Hematopoietic multipotent progenitor cell (in vitro differentiated cells): ENCODE measurements at regions not wholly inside any gene's neighbourhood (a gene's known extent, or its start where the extent isn't known, plus 50 kb on each side); places are given as distances from the start of the nearest gene placed in this dataset.

Source experiments
- DNase-seq, 3 donors: peaks; one replicate each; pipeline ENCODE4 v3.0.0-alpha.2; 2011 to 2015; ENCODE audit warnings: low read depth in 2 of 3, low spot score in 2 of 3

DNA sequence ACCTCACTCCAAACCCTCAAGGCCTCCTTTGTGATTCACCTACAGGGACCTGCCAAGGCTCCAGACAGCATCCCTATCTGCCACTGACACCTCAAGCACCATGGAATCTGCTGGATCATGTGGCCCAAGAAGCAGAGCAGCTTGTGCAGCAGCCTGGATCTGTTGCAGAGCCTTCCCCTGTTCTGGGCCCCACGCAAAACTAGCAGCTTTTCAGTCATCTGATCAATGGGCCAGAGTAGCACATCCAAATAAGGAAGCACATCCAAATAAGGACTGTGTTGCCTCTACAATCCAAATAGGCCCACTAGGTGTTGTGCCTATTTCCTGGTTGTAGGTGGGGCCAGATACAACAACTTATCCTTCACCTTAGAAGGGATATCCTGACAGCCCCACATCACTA lies 97.1 kb upstream of the GNAO1 start:
- DNase-seq, result no peak

DNA sequence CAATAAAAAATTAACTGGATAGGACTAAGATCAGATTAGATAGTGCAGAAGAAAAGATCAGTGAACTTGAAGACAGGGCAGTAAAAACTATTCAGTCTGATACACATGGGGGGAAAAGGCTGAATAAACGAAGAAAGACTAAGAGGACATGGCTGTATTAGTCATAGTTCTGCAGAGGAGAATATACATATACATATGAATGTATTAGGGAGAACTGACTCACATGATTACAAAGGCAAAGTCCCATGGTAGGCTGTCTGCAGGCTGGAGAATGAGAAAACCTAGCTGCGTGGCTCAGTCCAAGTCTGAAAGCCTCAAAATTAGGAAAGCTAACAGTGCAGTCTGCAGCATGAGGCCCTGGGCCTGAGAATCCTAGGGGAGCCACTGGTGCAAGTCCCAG lies 98.2 kb upstream of the GNAO1 start:
- no peak for DNase-seq

GRCh38 chr16:56090076-56090475 lies 101.2 kb upstream of the GNAO1 start:
- DNase-seq, result no peak

GRCh38 chr16:56087626-56088025 lies 103.7 kb upstream of the GNAO1 start:
- DNase-seq, result no peak

DNA sequence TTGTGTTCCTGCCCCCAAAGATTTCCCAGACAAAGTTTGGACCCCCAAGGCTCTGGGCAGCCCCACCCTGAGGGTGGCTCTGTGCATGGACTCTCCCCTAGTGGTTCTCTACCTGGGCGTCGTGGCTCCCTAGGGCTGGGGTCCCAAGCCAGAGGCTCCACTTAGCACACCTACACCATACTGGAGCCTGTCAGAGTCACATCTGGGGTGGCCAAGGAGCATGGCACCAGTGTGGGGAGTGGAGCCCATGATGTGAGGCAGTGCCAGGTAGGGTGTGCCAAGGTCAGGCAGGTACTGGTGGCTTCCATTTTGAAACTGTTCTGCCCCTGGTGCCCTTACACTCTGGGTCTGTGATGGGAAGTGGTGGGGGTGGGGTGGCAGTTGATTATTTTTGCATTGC lies 109.9 kb upstream of the GNAO1 start:
- no peak for DNase-seq

DNA sequence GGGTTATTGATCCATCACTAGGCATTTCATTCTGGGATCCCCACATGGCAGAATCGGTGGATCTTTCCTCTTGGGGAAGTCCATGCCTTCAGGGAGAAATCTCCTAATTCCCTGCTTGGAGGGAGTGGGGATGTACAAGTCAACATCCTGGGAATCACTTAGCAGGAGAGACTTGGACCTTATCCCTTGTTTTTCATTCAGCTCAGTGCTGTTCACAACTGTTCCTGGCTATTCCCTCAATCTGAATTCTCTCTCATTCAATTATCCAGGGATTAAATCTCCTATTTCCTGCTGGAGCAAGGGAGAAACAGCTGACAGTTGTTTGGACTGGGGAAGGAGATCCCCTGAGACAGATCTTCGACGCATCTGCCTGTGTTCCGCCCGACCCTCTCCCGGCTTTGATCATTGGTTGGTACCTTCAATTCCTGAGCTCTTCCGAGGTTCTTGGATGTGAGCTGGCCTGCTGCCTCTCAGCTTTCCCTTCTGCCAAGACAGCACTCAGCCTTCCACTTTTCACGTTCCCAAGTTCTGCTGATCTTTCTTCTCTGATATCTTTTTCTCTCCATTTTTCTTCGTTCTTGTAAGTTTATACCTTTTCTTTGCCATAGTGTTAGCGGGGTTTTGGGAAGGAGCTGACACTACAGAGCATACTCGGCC lies 115.4 kb upstream of the GNAO1 start:
- no peak for DNase-seq

DNA sequence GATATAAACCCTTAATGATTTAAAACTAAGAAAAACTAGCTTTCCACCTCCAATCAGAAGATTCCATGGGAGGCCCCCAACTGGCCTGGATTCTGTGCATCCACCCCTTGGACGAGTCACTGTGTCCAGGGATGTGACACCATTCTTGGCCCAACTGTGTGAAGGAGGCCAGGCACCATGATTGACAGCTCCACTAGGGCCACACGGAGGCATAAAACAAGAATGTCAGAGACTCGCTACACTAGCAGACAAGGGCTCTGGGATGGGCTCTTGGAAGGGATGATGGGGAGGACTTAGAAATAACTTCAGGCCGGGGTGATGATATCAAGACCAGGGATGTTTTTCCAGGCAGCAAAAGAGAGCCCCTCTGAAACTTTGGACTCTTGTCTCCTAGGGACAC lies 117.8 kb upstream of the GNAO1 start:
- DNase-seq, result no peak

- no peak for DNase-seq
Measured at GRCh38 chr16:56072096-56072495, 119.2 kb upstream of the GNAO1 start.

DNA sequence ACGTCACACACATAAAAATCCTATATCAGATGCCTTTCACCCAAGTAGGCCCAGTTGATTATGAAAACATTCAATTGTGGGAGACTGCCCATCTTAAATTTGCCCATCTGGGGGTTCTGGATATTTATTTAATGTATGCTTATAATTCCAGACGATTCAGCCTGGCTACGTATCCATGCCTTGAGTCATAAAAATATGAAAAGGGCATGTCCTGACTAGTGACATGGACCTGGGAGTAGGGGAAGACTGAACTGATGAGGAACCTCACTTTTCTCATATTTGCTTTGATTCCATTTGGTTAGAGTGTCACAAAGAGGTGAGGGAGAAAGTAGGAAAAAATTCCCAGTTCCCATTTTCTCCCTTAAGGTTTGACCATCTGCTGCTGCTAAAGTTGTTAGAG lies 122.5 kb upstream of the GNAO1 start:
- DNase-seq, result no peak

GRCh38 chr16:56068314-56068713 lies 123.0 kb upstream of the GNAO1 start:
- DNase-seq, result no peak

- no peak for DNase-seq
Measured at GRCh38 chr16:56067406-56067805, 123.9 kb upstream of the GNAO1 start.

DNA sequence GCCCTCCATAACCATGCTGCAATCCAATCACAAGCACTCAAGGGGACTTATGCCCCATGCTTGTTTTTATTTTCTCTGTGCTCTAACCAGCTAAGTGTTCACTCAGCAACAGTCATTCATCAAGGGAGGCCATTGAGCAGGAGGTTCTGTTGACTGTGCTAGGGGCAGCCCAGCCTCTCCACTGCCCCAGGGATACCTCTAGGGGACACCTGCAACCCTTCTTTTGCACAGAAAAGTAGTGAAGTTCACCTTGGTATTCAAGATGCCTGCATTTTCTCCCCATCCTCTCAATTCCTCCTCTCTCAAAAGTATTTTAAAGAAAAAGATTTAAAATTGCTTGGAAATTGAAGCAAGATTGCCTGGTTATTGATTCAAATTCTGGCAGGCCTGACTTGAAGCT lies 124.7 kb upstream of the GNAO1 start:
- no peak for DNase-seq

DNA sequence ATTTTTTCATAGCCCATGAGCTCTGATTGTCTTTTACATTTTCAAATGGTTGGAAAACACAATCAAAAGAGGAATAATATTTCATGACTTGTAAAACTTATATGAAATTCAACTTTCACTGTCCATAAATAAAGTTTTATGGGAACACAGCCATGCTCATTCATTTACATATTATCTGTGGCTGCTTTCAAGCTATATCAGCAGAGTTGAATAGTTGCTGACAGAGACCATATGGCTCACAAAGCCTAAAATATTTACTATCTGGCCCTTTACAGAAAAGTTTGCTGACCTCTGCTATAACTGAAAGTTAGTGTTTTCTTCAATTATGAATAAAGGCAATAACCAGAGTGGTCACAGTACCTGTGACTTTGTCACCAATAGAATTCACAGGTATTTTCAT lies 128.2 kb upstream of the GNAO1 start:
- no peak for DNase-seq

DNA sequence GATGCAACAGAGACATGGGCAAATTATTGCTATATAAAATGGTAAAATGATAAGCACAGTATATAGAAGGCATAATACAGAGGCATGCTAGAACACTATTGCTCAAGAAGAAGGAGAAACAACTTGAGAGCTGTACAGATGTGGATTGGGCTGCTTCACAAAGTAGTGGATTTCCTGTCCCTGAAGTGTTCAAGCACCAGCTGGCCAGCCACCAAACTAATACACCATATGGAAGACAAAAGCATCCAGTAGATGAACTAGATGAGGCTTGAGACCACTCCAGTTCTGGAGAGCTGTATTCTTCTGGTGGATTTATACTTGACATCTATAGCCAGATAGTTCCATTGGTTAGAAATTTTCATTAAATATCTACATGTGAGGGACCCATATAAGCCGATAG lies 134.1 kb upstream of the GNAO1 start:
- no peak for DNase-seq

GRCh38 chr16:56050916-56051315 lies 140.4 kb upstream of the GNAO1 start:
- DNase-seq, result no peak

GRCh38 chr16:56048425-56049105 lies 142.7 kb upstream of the GNAO1 start:
- DNase-seq, result peak in 2 of 3 donors; percentile 22 to 60

- DNase-seq, result no peak
Measured at GRCh38 chr16:56047307-56048234, 143.7 kb upstream of the GNAO1 start.

DNA sequence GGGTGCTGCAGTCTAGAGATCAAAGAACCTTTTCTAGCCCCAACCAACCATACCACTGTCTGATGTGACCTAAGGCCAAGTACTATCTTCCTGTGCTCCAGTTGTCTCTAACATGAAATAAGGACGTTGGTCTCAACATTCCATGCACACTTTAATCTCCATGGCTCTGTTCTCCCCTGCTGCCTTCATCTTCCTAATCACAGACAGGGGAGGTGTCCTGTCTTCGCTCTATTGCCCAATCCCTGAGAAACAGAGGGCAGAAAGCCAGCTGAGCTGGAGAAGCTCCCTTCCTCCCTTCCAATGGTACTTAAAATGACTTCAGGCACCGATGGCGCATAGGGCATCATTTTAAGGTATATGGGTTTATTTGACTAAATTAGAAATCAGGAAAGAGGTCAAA lies 148.9 kb upstream of the GNAO1 start:
- DNase-seq, result no peak

DNA sequence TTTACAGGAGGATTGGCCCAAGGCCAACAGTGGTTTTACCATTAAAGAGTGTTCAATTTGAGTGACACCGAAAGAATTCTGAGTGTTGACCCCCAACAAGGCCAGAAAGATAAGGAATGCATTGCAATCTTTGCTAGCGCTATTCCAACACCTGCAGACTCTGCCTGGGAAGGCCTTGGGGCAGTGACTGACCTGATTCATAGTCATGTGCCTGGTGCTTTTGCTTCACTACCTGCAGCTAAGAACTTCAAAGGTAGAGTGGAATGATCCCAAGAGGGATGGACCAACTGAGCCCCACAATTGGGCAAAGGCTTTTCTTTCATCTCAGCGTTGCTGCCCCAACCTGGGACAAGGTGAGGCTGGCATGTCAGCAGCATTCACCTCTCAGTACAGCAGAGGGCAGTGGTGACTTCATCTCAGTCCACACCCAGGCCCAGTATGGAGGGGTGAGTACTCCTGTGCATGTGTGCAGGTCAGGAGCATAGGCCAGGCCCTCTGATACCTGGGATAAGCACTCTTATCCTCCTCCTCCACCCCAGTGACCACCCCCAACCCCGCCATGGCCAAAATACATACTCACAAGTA lies 149.6 kb upstream of the GNAO1 start:
- DNase-seq, result peak in 2 of 3 donors; percentile 26 to 61

DNA sequence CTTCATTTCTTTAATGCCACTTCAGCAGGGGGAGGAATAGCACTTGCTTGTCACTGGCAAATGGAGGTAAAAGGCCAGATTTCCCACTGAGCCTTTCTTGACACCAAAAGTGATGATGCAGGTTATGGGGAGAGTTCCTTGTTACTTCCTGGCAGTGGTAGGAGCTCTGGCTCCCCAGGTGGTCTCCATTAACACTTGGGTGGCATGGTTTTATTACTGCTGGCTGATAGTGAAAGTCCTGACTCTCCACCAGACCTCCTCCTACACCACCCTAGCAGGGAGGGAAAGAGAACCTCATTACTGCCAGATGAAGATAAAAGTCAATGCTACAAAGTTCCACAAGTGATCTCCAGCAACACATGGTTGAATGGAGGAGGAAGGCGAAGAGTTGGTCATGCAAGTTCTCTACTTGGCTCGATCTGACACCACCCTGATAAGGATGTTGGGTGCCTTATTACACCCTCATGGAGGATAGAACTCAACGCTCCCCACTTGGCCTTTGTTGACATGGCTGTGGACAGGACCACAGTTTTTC lies 152.7 kb upstream of the GNAO1 start:
- no peak for DNase-seq

DNA sequence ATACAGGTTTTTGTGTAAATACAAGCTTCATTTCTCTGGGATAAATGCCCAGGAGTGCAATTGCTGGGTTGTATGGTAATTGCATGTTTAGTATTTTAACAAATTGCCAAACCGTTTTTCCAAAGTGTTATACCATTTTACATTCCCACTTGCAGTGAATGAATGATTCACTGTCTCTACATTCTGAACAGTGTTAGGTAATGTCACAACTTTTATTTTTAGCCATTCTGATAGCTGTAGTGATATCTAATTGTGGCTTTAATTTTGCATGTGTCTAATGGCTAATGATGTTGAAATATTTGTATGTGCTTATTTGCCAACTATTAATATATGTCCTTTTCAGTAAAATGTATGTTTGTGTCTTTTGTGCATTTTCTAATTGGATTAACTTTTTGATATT lies 156.9 kb upstream of the CES5A start:
- DNase-seq, result no peak
